ENCODE measurements at regions not wholly inside any gene's neighbourhood (a gene's known extent, or its start where the extent isn't known, plus 50 kb on each side); places are given as distances from the start of the nearest gene placed in this dataset.

DNA sequence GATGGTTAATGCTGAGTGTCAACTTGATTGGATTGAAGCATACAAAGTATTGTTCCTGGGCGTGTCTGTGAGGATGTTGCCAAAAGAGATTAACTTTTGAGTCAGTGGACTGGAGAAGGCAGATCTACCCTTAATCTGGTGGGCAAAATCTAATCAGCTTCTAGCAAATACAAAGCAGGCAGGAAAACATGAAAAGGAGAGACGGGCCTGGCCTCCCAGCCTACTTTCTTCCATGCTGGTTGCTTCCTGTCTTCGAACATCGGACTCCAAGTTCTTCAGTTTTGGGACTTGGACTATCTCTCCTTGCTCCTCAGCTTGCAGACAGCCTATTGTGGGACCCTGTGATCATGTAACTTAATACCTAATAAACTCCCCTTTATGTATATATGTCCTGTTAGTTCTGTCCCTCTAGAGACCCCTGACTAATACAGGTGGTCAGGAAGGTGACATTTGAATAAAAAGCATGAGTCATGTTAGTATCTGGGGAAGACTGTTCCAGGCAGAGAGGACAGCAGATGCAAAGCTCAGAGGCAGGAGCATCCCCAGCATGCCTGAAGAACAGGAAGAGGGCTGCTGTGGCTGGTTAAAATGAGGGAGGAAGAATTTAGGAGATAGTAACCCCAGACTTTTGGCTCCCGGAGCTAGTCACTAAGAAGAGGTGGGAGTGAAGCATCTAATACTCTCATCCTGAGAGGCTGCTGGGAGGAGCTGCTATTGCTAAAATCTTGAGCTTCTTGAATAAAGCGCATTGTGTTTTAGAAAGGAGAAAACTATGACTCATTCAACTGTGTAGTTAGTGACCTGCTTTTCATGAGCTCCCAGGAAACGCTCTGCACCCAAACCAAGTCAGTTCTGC is 207.4 kb upstream of the HES1 start:
- CTCF ChIA-PET: interaction anchor here (1.1 kb wide), 1 partner anchor 19 kb away, joined by 3 read pairs; no protein-coding TSS in a partner anchor

More for the DNA sequence above, 207.4 kb upstream of the HES1 start:
- Histone ChIP-seq H3K4me3 (ENCODE audit: low read depth, low read length) (no peak overlapping the region), H3K36me3 (ENCODE audit: control insufficient read depth in 2 of 2, insufficient read depth in 1 of 2, low read length in 2 of 2) (no peaks in the 10 kb centered on the region), H3K4me1 (ENCODE audit: control insufficient read depth, insufficient read depth, low read length) (no peaks in the 10 kb centered on the region), H3K27ac (ENCODE audit: extremely low read depth, low read depth, low read length) (no peak overlapping the region), H3K9me3 (ENCODE audit: control insufficient read depth, insufficient read depth, low read depth, low read length) (no peaks in the 10 kb centered on the region)
- POLR2A ChIA-PET: no interaction called here
- TF ChIP-seq ZNF155 (tag by site-specific recombination; IDR thresholded peaks at IDR 0.05): no peak
- TF ChIP-seq ZNF843 (tag by site-specific recombination; IDR thresholded peaks at IDR 0.05): no peak
- TF ChIP-seq ZNF660 (tag by site-specific recombination; IDR thresholded peaks at IDR 0.05): no peak
- TF ChIP-seq ZNF610 (tag by site-specific recombination; IDR thresholded peaks at IDR 0.05; ENCODE audit: borderline replicate concordance): no peak
- no peak for TF ChIP-seq SCRT1 (tag by site-specific recombination; IDR thresholded peaks at IDR 0.05; ENCODE audit: borderline replicate concordance)
- no peak for TF ChIP-seq ZNF24 (tag by site-specific recombination; IDR thresholded peaks at IDR 0.05)
- TF ChIP-seq ZNF223 (tag by site-specific recombination; IDR thresholded peaks at IDR 0.05): no peak
- TF ChIP-seq ZNF558 (tag by site-specific recombination; IDR thresholded peaks at IDR 0.05): no peak
- no peak for TF ChIP-seq ZNF629 (tag by site-specific recombination; IDR thresholded peaks at IDR 0.05)
- TF ChIP-seq, protein P1, sequence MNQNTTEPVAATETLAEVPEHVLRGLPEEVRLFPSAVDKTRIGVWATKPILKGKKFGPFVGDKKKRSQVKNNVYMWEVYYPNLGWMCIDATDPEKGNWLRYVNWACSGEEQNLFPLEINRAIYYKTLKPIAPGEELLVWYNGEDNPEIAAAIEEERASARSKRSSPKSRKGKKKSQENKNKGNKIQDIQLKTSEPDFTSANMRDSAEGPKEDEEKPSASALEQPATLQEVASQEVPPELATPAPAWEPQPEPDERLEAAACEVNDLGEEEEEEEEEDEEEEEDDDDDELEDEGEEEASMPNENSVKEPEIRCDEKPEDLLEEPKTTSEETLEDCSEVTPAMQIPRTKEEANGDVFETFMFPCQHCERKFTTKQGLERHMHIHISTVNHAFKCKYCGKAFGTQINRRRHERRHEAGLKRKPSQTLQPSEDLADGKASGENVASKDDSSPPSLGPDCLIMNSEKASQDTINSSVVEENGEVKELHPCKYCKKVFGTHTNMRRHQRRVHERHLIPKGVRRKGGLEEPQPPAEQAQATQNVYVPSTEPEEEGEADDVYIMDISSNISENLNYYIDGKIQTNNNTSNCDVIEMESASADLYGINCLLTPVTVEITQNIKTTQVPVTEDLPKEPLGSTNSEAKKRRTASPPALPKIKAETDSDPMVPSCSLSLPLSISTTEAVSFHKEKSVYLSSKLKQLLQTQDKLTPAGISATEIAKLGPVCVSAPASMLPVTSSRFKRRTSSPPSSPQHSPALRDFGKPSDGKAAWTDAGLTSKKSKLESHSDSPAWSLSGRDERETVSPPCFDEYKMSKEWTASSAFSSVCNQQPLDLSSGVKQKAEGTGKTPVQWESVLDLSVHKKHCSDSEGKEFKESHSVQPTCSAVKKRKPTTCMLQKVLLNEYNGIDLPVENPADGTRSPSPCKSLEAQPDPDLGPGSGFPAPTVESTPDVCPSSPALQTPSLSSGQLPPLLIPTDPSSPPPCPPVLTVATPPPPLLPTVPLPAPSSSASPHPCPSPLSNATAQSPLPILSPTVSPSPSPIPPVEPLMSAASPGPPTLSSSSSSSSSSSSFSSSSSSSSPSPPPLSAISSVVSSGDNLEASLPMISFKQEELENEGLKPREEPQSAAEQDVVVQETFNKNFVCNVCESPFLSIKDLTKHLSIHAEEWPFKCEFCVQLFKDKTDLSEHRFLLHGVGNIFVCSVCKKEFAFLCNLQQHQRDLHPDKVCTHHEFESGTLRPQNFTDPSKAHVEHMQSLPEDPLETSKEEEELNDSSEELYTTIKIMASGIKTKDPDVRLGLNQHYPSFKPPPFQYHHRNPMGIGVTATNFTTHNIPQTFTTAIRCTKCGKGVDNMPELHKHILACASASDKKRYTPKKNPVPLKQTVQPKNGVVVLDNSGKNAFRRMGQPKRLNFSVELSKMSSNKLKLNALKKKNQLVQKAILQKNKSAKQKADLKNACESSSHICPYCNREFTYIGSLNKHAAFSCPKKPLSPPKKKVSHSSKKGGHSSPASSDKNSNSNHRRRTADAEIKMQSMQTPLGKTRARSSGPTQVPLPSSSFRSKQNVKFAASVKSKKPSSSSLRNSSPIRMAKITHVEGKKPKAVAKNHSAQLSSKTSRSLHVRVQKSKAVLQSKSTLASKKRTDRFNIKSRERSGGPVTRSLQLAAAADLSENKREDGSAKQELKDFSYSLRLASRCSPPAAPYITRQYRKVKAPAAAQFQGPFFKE (tag by site-specific recombination; IDR thresholded peaks at IDR 0.05; ENCODE audit: borderline replicate concordance): no peak
- TF ChIP-seq ZNF488 (tag by site-specific recombination; IDR thresholded peaks at IDR 0.05): no peak
- no peak for TF ChIP-seq ZNF571 (tag by site-specific recombination; IDR thresholded peaks at IDR 0.05)
- TF ChIP-seq ZNF214 (tag by site-specific recombination; IDR thresholded peaks at IDR 0.05; ENCODE audit: borderline replicate concordance): no peak
- TF ChIP-seq SETDB1 (IDR thresholded peaks at IDR 0.05; ENCODE audit: insufficient read length, low read length): no peak
- no peak for TF ChIP-seq ZNF394 (tag by site-specific recombination; IDR thresholded peaks at IDR 0.05; ENCODE audit: borderline replicate concordance)
- TF ChIP-seq ZBTB49 (tag by site-specific recombination; IDR thresholded peaks at IDR 0.05; ENCODE audit: low read depth): no peak

All from HEK293 (cell line).